HG03039 (cell line): ENCODE measurements at regions not wholly inside any gene's neighbourhood (a gene's known extent, or its start where the extent isn't known, plus 50 kb on each side); places are given as distances from the start of the nearest gene placed in this dataset.
A peak's percentile ranks its signal among the peaks of the same experiment; 100 is the strongest.

Experiments
- ATAC-seq: cut with Tn5 transposase; IDR thresholded peaks from one replicate; pipeline ENCODE4 v1.9.1; 2021; ENCODE audit warnings: mild to moderate bottlenecking, moderate library complexity; ENCODE audit not compliant: unreplicated experiment

GRCh38 chrX:110408949-110409588 lies 50.4 kb downstream of the RTL9 start:
- no peak for ATAC-seq

- ATAC-seq, result no peak
Measured at GRCh38 chrX:110409925-110410324, 51.3 kb downstream of the RTL9 start.

- no peak for ATAC-seq
Measured at GRCh38 chrX:110410603-110411002, 52.0 kb downstream of the RTL9 start.

- ATAC-seq, result peak; percentile 61
Measured at GRCh38 chrX:110412971-110413726, 54.5 kb downstream of the RTL9 start.

- no peak for ATAC-seq
Measured at GRCh38 chrX:110413727-110414124, 55.1 kb downstream of the RTL9 start.

- ATAC-seq, result peak; percentile 14
Measured at GRCh38 chrX:110414273-110414672, 55.6 kb downstream of the RTL9 start.

- ATAC-seq, result peak; percentile 63
Measured at GRCh38 chrX:110414679-110415439, 56.2 kb downstream of the RTL9 start.

- ATAC-seq, result no peak
Measured at GRCh38 chrX:110415440-110416170, 57.0 kb downstream of the RTL9 start.

GRCh38 chrX:110417128-110417527 lies 58.5 kb downstream of the RTL9 start:
- no peak for ATAC-seq

GRCh38 chrX:110418316-110419235 lies 59.9 kb downstream of the RTL9 start:
- no peak for ATAC-seq

GRCh38 chrX:110419512-110419911 lies 60.9 kb downstream of the RTL9 start:
- no peak for ATAC-seq

GRCh38 chrX:110420771-110421499 lies 62.3 kb downstream of the RTL9 start:
- ATAC-seq, result no peak

- no peak for ATAC-seq
Measured at GRCh38 chrX:110421500-110422455, 63.1 kb downstream of the RTL9 start.

- no peak for ATAC-seq
Measured at GRCh38 chrX:110425222-110426154, 66.8 kb downstream of the RTL9 start.

- ATAC-seq, result no peak
Measured at GRCh38 chrX:110426155-110426504, 67.5 kb downstream of the RTL9 start.

GRCh38 chrX:110427076-110427475 lies 68.4 kb downstream of the RTL9 start:
- no peak for ATAC-seq

GRCh38 chrX:110428144-110428543 lies 69.5 kb downstream of the RTL9 start:
- no peak for ATAC-seq
